Right renal cortex interstitium (tissue), 3 donors: ENCODE measurements at regions not wholly inside any gene's neighbourhood (a gene's known extent, or its start where the extent isn't known, plus 50 kb on each side); places are given as distances from the start of the nearest gene placed in this dataset.
A peak's percentile ranks its signal among the peaks of the same experiment; 100 is the strongest.
"Not testable (repeated sequence)": the region's sequence is repeated elsewhere in the genome, so short reads cannot be mapped to it uniquely, and the experiment has no call there.

Experiments
- DNase-seq, 3 donors: peaks; one replicate each; pipeline ENCODE4 v3.0.0-alpha.2; 2013; ENCODE audit warnings: low read depth in 3 of 3, low spot score in 2 of 3

- peak; percentile 58 to 61 (median 60) for DNase-seq
Measured at GRCh38 chr18:55908901-55909366, 320.9 kb upstream of the TCF4 start.

GRCh38 chr18:55907453-55908175 is 319.6 kb upstream of the TCF4 start:
- DNase-seq: no peak

- DNase-seq: no peak
Measured at GRCh38 chr18:55906536-55906935, 318.5 kb upstream of the TCF4 start.

- no peak for DNase-seq
Measured at GRCh38 chr18:55903911-55904310, 315.9 kb upstream of the TCF4 start.

- DNase-seq: no peak
Measured at GRCh38 chr18:55900380-55900779, 312.4 kb upstream of the TCF4 start.

GRCh38 chr18:55897091-55897689 is 309.2 kb upstream of the TCF4 start:
- no peak for DNase-seq

GRCh38 chr18:55893948-55894347 is 306.0 kb upstream of the TCF4 start:
- no peak for DNase-seq

- not testable (repeated sequence) for DNase-seq
Measured at GRCh38 chr18:55892862-55893813, 305.1 kb upstream of the TCF4 start.

GRCh38 chr18:55886886-55887285 is 298.9 kb upstream of the TCF4 start:
- DNase-seq: no peak

- no peak for DNase-seq
Measured at GRCh38 chr18:55884498-55884897, 296.5 kb upstream of the TCF4 start.

- no peak for DNase-seq
Measured at GRCh38 chr18:55880617-55881016, 292.6 kb upstream of the TCF4 start.

- no peak for DNase-seq
Measured at GRCh38 chr18:55879331-55879730, 291.3 kb upstream of the TCF4 start.

GRCh38 chr18:55878224-55878623 is 290.2 kb upstream of the TCF4 start:
- DNase-seq: no peak

GRCh38 chr18:55877321-55877720 is 289.3 kb upstream of the TCF4 start:
- DNase-seq: no peak

GRCh38 chr18:55876254-55876653 is 288.3 kb upstream of the TCF4 start:
- DNase-seq: no peak

- no peak for DNase-seq
Measured at GRCh38 chr18:55875371-55875901, 287.4 kb upstream of the TCF4 start.

- no peak for DNase-seq
Measured at GRCh38 chr18:55869556-55870501, 281.8 kb upstream of the TCF4 start.

- DNase-seq: no peak
Measured at GRCh38 chr18:55868909-55869308, 280.9 kb upstream of the TCF4 start.

GRCh38 chr18:55866886-55867285 is 278.9 kb upstream of the TCF4 start:
- DNase-seq: no peak

- no peak for DNase-seq
Measured at GRCh38 chr18:55866006-55866405, 278.0 kb upstream of the TCF4 start.
